Kidney capillary endothelial cell (primary cell): ENCODE measurements at regions not wholly inside any gene's neighbourhood (a gene's known extent, or its start where the extent isn't known, plus 50 kb on each side); places are given as distances from the start of the nearest gene placed in this dataset.
"Not testable (repeated sequence)": the region's sequence is repeated elsewhere in the genome, so short reads cannot be mapped to it uniquely, and the experiment has no call there.

Experiments
- DNase-seq: peaks from one replicate; pipeline ENCODE4 v3.0.0-alpha.2; 2018; ENCODE audit warnings: low spot score

- DNase-seq: no peak
Measured at GRCh38 chr14:80298491-80299017, 87.2 kb upstream of the DIO2 start.

DNA sequence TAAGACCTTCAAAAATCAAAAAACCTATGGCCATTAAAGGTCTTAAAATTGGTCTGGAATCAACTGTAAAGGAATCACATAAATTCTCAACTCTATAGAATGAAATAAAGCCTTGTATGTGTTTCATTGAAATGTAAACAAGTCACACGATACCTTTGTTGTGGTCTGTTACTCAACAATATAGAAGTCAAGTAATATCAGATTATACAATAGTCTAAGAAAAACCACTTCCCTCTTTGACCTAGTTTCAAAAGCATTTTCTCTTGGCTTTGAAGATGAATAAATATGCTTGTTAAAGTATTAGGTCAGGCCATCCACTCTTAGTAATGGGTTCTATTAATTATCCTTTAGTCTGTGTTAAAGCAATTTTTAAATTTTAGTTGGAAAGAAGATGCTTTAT lies 79.8 kb upstream of the DIO2 start:
- DNase-seq: no peak

- DNase-seq: not testable (repeated sequence)
Measured at GRCh38 chr14:80286744-80287143, 75.4 kb upstream of the DIO2 start.

- no peak for DNase-seq
Measured at GRCh38 chr14:80278293-80279023, 67.2 kb upstream of the DIO2 start.

DNA sequence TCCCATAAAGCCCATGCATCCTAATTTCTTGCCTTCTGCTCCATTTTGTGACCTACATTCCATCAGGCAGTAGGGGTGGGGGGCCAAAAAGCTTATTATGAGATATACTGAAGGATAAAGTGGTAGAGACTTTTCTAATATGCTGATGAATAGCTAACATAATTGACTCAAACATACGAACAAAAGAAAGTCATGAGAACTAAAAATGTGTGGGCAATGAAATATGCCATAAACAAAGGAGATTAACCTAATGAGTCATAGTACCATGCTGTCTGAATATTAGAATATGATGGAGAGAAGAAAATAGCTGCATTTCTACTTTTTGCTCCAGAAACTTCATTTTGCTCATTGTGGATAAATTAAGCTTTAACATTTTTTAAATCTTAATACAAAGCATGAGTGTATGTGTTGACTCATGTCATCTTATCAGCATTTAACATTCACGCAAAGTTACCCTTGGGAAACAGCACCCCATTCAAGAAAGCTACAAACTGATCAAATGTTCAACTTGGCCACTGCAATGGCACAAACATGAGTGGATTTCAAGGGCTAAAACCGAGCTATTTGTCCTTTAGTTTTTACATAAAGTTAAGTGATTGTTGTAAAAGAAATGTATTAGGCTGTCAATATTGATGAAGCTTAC lies 64.0 kb upstream of the DIO2 start:
- DNase-seq: no peak

- not testable (repeated sequence) for DNase-seq
Measured at GRCh38 chr14:80274310-80274709, 63.0 kb upstream of the DIO2 start.

- DNase-seq: no peak
Measured at GRCh38 chr14:80271389-80271788, 60.1 kb upstream of the DIO2 start.

DNA sequence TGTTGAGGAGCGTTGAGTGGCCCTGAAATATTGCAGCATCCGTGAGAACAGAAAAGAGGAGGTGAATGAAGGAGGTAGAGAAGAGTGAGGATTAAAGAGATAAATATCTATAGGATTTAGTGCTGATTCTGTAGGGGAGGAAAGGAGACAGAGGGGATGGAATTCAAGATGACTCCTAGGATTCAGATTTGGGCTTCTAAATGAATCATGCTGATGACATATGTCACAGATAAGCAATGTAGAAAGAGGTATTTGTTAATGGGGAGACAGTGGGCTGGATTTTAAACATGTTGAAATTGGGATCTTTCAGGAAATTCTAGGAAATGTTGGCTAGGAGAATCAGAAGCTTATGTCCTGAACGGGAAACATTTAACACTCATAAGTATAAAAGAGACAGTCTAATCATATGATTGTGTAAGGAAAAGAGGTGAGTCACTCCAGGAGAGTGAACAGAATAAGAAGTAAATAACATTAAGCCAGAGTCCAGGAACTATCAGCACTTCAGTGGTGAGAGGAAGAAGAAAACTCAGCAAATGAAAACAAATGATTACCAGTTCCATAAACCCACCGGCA lies 58.1 kb upstream of the DIO2 start:
- DNase-seq: no peak

GRCh38 chr14:80266930-80267329 lies 55.6 kb upstream of the DIO2 start:
- no peak for DNase-seq

GRCh38 chr14:80264702-80265101 lies 53.4 kb upstream of the DIO2 start:
- DNase-seq: no peak
